ENCODE measurements at regions not wholly inside any gene's neighbourhood (a gene's known extent, or its start where the extent isn't known, plus 50 kb on each side); places are given as distances from the start of the nearest gene placed in this dataset.

DNA sequence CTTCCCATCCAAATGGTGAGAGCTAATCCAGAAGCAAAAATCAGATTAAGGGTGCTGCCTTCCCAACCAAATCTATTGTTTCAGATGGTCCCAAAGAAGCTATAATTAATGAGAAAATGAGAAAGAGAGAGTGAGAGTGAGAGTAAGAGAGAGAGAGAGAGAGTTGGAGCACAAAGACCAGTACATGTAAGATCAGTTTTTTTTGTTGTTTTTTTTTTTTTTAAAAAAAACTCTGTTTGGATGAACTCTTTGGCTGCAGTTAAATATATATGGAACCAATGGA, 305.6 kb downstream of the PTEN start:
- TF ChIP-seq, protein P1, sequence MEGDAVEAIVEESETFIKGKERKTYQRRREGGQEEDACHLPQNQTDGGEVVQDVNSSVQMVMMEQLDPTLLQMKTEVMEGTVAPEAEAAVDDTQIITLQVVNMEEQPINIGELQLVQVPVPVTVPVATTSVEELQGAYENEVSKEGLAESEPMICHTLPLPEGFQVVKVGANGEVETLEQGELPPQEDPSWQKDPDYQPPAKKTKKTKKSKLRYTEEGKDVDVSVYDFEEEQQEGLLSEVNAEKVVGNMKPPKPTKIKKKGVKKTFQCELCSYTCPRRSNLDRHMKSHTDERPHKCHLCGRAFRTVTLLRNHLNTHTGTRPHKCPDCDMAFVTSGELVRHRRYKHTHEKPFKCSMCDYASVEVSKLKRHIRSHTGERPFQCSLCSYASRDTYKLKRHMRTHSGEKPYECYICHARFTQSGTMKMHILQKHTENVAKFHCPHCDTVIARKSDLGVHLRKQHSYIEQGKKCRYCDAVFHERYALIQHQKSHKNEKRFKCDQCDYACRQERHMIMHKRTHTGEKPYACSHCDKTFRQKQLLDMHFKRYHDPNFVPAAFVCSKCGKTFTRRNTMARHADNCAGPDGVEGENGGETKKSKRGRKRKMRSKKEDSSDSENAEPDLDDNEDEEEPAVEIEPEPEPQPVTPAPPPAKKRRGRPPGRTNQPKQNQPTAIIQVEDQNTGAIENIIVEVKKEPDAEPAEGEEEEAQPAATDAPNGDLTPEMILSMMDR (IDR thresholded peaks at IDR 0.05): no peak
- no peak for TF ChIP-seq ZFX (IDR thresholded peaks at IDR 0.05; ENCODE audit: borderline replicate concordance)

All from 22Rv1 (cell line).